HCT116 (cell line): ENCODE measurements at regions not wholly inside any gene's neighbourhood (a gene's known extent, or its start where the extent isn't known, plus 50 kb on each side); places are given as distances from the start of the nearest gene placed in this dataset.

ENCODE experiments used
- ATAC-seq: fragments of 200-7000 bp; cut with Tn5 transposase; 2 replicates; pipeline ENCODE4 v1.9.1; 2020; ENCODE audit warnings: mild to moderate bottlenecking, moderate library complexity
- BruUV-seq: library from RNA; stranded (reverse); fragments of 400-500 nt; replicated peaks from 2 replicates; lab custom pipeline; 2021; lab: Mats Ljungman, UMichigan
- CTCF ChIA-PET: fragments of 300-600 bp; sonication (Branson Sonifier 250); formaldehyde crosslinking; loops from one replicate; lab custom pipeline; 2021; ENCODE audit warnings: antibody characterized with exemption; lab: Charles Lee
- POLR2A ChIA-PET: fragments of 300-600, 350-600 bp; sonication (Branson Sonifier 250); formaldehyde crosslinking; loops from one replicate; lab custom pipeline; 2021; ENCODE audit warnings: antibody characterized with exemption; lab: Charles Lee
- RAD21 ChIA-PET, 2 experiments: fragments of 300-600 bp; sonication (Branson Sonifier 250); formaldehyde crosslinking; loops; one replicate each; lab custom pipeline; 2023; ENCODE audit warnings: low total read pairs in 2 of 2; ENCODE audit not compliant: uncharacterized antibody in 2 of 2, unreplicated experiment in 2 of 2, low non-redundant PET in 1 of 2; lab: Charles Lee
- DNase-seq: peaks from one replicate; pipeline ENCODE4 v3.0.0-alpha.2; 2010; ENCODE audit warnings: low read depth, low spot score
- H2AFZ ChIP-seq: fragments of 200-600 bp; shearing (Covaris generic), sonication (generic); 2 replicates; pipeline ENCODE4 v1.6.1; 2017; ENCODE audit warnings: low read depth, mixed run types, mixed read lengths, antibody characterized with exemption, low read length; ENCODE audit not compliant: poor library complexity, severe bottlenecking
- H3K27ac ChIP-seq: 2 replicates; pipeline ENCODE4 v1.5.1; 2012; ENCODE audit warnings: low read depth, low read length
- H3K27me3 ChIP-seq: fragments of 200-600 bp; sonication (generic); 2 replicates; pipeline ENCODE4 v1.6.1; 2016; ENCODE audit warnings: mixed run types, low read length, mixed read lengths; ENCODE audit not compliant: insufficient read depth
- H3K36me3 ChIP-seq, 2 experiments: fragments of 200-500 bp in 1 of 2; fragments of 200-600 bp in 1 of 2; sonication (Bioruptor generic) in 1 of 2; sonication (generic) in 1 of 2; 2 replicates each; pipeline versions ENCODE4 v1.5.1 to v1.6.1; 2014 to 2016; ENCODE audit warnings: low read length in 2 of 2, inconsistent platforms in 1 of 2, mixed read lengths in 1 of 2, mixed run types in 1 of 2; ENCODE audit not compliant: insufficient read depth in 2 of 2, control insufficient read depth in 1 of 2
- H3K4me1 ChIP-seq, 2 experiments: fragments of 200-600 bp in 1 of 2; sonication (generic) in 1 of 2; 2 replicates each; pipeline versions ENCODE4 v1.5.1 to v1.6.1; 2012 to 2017; ENCODE audit warnings: low read length in 2 of 2, inconsistent platforms in 1 of 2, mild to moderate bottlenecking in 1 of 2, mixed read lengths in 1 of 2, mixed run types in 1 of 2, moderate library complexity in 1 of 2; ENCODE audit not compliant: insufficient read depth in 2 of 2, control insufficient read depth in 1 of 2
- H3K4me2 ChIP-seq: fragments of 200-600 bp; sonication (generic); 2 replicates; pipeline ENCODE4 v1.6.1; 2017; ENCODE audit warnings: mixed run types, low read length, mixed read lengths
- H3K4me3 ChIP-seq, 2 experiments: fragments of 200-600 bp in 1 of 2; sonication (generic) in 1 of 2; replicated peaks in 1 of 2; 2 replicates each; pipeline ENCODE4 v1.5.1; 2011 to 2016; ENCODE audit warnings: low read length in 2 of 2, control low read depth in 1 of 2, low read depth in 1 of 2, mild to moderate bottlenecking in 1 of 2, mixed read lengths in 1 of 2, mixed run types in 1 of 2
- H3K79me2 ChIP-seq: fragments of 200-600 bp; sonication (generic); 2 replicates; pipeline ENCODE4 v1.6.1; 2017; ENCODE audit warnings: mild to moderate bottlenecking, mixed run types, low read length, moderate library complexity, mixed read lengths; ENCODE audit not compliant: insufficient read depth
- H3K9ac ChIP-seq: fragments of 200-600 bp; sonication (generic); 2 replicates; pipeline ENCODE4 v1.6.1; 2016; ENCODE audit warnings: low read length, mixed read lengths
- H3K9me2 ChIP-seq: fragments of 200-600 bp; sonication (generic), shearing (Covaris generic); 2 replicates; pipeline ENCODE4 v1.6.1; 2017; ENCODE audit warnings: mixed run types, mild to moderate bottlenecking, moderate library complexity; ENCODE audit not compliant: insufficient read depth
- H3K9me3 ChIP-seq, 2 experiments: fragments of 200-500 bp in 1 of 2; fragments of 200-600 bp in 1 of 2; sonication (Bioruptor generic) in 1 of 2; sonication (generic) in 1 of 2; 2 replicates each; pipeline ENCODE4 v1.6.1; 2014 to 2017; ENCODE audit warnings: low read length in 2 of 2, mixed read lengths in 2 of 2, inconsistent platforms in 1 of 2, low read depth in 1 of 2, mild to moderate bottlenecking in 1 of 2, mixed run types in 1 of 2, moderate library complexity in 1 of 2; ENCODE audit not compliant: control insufficient read depth in 1 of 2, insufficient read depth in 1 of 2
- H4K20me1 ChIP-seq: fragments of 200-600 bp; sonication (generic), shearing (Covaris generic); 2 replicates; pipeline ENCODE4 v1.6.1; 2017; ENCODE audit warnings: mixed run types, mild to moderate bottlenecking, moderate library complexity; ENCODE audit not compliant: insufficient read depth
- CBX3 ChIP-seq: IDR thresholded peaks from 2 replicates; pipeline ENCODE4 v1.6.1; 2012; ENCODE audit warnings: low read depth
- CEBPB ChIP-seq: IDR thresholded peaks from 2 replicates; pipeline ENCODE4 v1.6.1; 2012; ENCODE audit warnings: low read depth
- ELF1 ChIP-seq: IDR thresholded peaks from 2 replicates; pipeline ENCODE4 v1.6.1; 2012; ENCODE audit warnings: low read depth, borderline replicate concordance
- EZH2 ChIP-seq: fragments of 200-600 bp; sonication (generic); IDR thresholded peaks from 2 replicates; pipeline ENCODE4 v1.6.1; 2017; ENCODE audit warnings: antibody characterized with exemption, mixed run types
- EZH2phosphoT487 ChIP-seq: fragments of 200-600 bp; IDR thresholded peaks from 2 replicates; pipeline ENCODE4 v1.6.1; 2018; ENCODE audit warnings: antibody characterized with exemption, borderline replicate concordance
- FOSL1 ChIP-seq: IDR thresholded peaks from 2 replicates; pipeline ENCODE4 v1.6.1; 2012; ENCODE audit warnings: low read depth
- POLR2A ChIP-seq: IDR thresholded peaks from 2 replicates; pipeline ENCODE4 v1.7.0; 2011; ENCODE audit warnings: borderline replicate concordance; ENCODE audit not compliant: insufficient read depth, insufficient read length; ENCODE audit errors: extremely low read depth
- POLR2AphosphoS5 ChIP-seq: IDR thresholded peaks from 2 replicates; pipeline ENCODE4 v1.6.1; 2011; ENCODE audit warnings: mild to moderate bottlenecking, low read depth, low read length, moderate library complexity
- RAD21 ChIP-seq: IDR thresholded peaks from 2 replicates; pipeline ENCODE4 v1.6.1; 2012; ENCODE audit warnings: low read depth, mild to moderate bottlenecking
- SIN3A ChIP-seq: IDR thresholded peaks from 2 replicates; pipeline ENCODE4 v1.6.1; 2012; ENCODE audit warnings: low read depth
- SP1 ChIP-seq: IDR thresholded peaks from 2 replicates; pipeline ENCODE4 v1.6.1; 2012; ENCODE audit warnings: low read depth
- SRF ChIP-seq: IDR thresholded peaks from 2 replicates; pipeline ENCODE4 v1.6.1; 2012; ENCODE audit warnings: low read depth
- TCF7L2 ChIP-seq: IDR thresholded peaks from 2 replicates; pipeline ENCODE4 v1.7.0; 2011; ENCODE audit warnings: borderline replicate concordance, inconsistent platforms; ENCODE audit not compliant: insufficient read depth, insufficient read length; ENCODE audit errors: extremely low read depth
- ZFX ChIP-seq: fragments of 450-650 bp; IDR thresholded peaks from 2 replicates; pipeline ENCODE4 v1.6.1; 2017
- intact Hi-C: fragments of 100-400 bp; cut with micrococcal nuclease; formaldehyde crosslinking; loops from 2 replicates; pipeline ENCODE4 v1.10.0; 2022
- TF ChIP-seq, protein P1 (sequence below): IDR thresholded peaks from 2 replicates; pipeline ENCODE4 v1.6.1; 2012

DNA sequence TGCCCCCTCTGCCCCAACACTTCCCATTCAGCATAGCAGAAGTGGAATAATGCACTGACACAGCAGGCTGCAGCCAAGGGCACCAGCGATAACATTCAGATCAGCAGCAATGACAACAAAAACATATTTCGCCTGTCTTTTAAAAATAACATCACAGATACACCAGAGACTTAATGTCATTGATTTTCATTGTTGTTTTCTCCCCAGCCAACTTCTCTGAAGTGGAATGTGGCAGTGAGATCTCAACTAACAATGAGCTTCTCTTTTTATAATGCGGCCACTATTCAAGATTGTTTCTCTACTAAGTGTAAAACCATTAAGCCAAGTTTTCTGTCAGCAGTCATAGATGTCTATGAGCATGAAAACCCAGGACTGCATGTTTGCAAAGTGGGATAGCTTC is 158.2 kb upstream of the TMEM229A start:
- no peak for ATAC-seq
- intact Hi-C loops: no loop called here
- no peaks in the 10 kb centered on the region for H3K9me2 ChIP-seq
- no peaks in the 10 kb centered on the region for H4K20me1 ChIP-seq
- no peak overlapping the region for H3K9ac ChIP-seq
- CTCF ChIA-PET: no interaction called here
- no peaks in the 10 kb centered on the region for H3K79me2 ChIP-seq
- POLR2A ChIA-PET: no interaction called here
- H3K4me3 ChIP-seq: no peak overlapping the region
- H3K36me3 ChIP-seq: no peaks in the 10 kb centered on the region
- H3K27me3 ChIP-seq: no peaks in the 10 kb centered on the region
- no peak for TF ChIP-seq CEBPB
- TF ChIP-seq EZH2phosphoT487: no peak
- TF ChIP-seq CBX3: no peak
- TF ChIP-seq POLR2AphosphoS5: no peak
- TF ChIP-seq RAD21: no peak
- TF ChIP-seq FOSL1: no peak
- no peak for TF ChIP-seq EZH2
- no peak for TF ChIP-seq POLR2A
- no peak for TF ChIP-seq SRF
- no peaks in the 10 kb centered on the region for H3K9me3 ChIP-seq
- RAD21 ChIA-PET: no interaction called here
- no peak overlapping the region for H3K4me2 ChIP-seq
- no peak overlapping the region for H3K27ac ChIP-seq
- H3K4me1 ChIP-seq: no peaks in the 10 kb centered on the region
- BruUV-seq: no TSS peak
- no peak for DNase-seq
- no peak overlapping the region for H2AFZ ChIP-seq

DNA sequence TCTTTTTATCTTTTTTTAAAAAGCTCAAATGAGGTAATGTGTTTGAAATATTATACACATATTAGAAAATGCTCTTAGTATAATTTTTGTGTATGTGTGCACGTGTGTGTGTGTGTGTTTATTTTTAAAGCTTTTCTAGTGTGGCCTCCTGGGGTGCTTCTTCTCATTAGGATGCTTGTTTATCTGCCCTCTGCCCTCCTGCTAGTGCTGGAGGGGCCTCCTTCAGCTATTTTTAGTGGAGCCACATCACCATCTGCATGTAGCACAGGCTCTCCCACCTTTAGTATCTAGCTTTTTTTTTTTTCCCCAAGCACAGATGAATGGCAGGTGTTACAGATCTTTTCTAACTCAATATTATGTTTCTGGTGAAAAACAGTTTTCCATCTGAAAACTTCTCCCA is 155.7 kb upstream of the TMEM229A start:
- TF ChIP-seq ZFX: no peak
- no peak for TF ChIP-seq SIN3A
- no peak for TF ChIP-seq SRF
- no peak for TF ChIP-seq RAD21
- no peak for TF ChIP-seq EZH2phosphoT487
- no peak for TF ChIP-seq TCF7L2
- no peak for TF ChIP-seq ELF1
- TF ChIP-seq, protein P1, sequence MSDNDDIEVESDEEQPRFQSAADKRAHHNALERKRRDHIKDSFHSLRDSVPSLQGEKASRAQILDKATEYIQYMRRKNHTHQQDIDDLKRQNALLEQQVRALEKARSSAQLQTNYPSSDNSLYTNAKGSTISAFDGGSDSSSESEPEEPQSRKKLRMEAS: no peak
- no peak for TF ChIP-seq CEBPB
- no peak for TF ChIP-seq SP1
- TF ChIP-seq CBX3: no peak
- no peak for TF ChIP-seq FOSL1
- ChIA-PET RAD21 (no interaction called here), POLR2A (no interaction called here), CTCF (no interaction called here)
- Histone ChIP-seq H3K27ac (no peak overlapping the region), H3K4me2 (no peak overlapping the region), H3K27me3 (no peaks in the 10 kb centered on the region), H3K4me3 (no peak overlapping the region), H2AFZ (no peak overlapping the region), H3K9me2 (no peaks in the 10 kb centered on the region), H4K20me1 (no peaks in the 10 kb centered on the region), H3K36me3 (no peaks in the 10 kb centered on the region), H3K9me3 (no peaks in the 10 kb centered on the region), H3K79me2 (no peaks in the 10 kb centered on the region), H3K4me1 (no peaks in the 10 kb centered on the region), H3K9ac (no peak overlapping the region)
- BruUV-seq: no TSS peak
- intact Hi-C loops: no loop called here
- ATAC-seq: no peak
- no peak for DNase-seq
